Lower lobe of right lung (tissue), 2 donors: ENCODE measurements at regions not wholly inside any gene's neighbourhood (a gene's known extent, or its start where the extent isn't known, plus 50 kb on each side); places are given as distances from the start of the nearest gene placed in this dataset.

Source experiments
- ATAC-seq, 2 donors: fragments of 200-7000 bp; cut with Tn5 transposase; one replicate each; pipeline ENCODE4 v1.9.1; 2020 to 2022; ENCODE audit warnings: mild to moderate bottlenecking in 2 of 2, moderate library complexity in 2 of 2
- DNase-seq: peaks from one replicate; pipeline ENCODE4 v3.0.0-alpha.2; 2020
- H3K27ac ChIP-seq: fragments of 200-600 bp; one replicate; pipeline ENCODE4 v1.8.0; 2022
- H3K27me3 ChIP-seq: fragments of 200-600 bp; one replicate; pipeline ENCODE4 v1.8.0; 2022; ENCODE audit warnings: low read depth
- H3K36me3 ChIP-seq: fragments of 200-600 bp; one replicate; pipeline ENCODE4 v1.8.0; 2022; ENCODE audit warnings: mild to moderate bottlenecking
- H3K4me1 ChIP-seq: fragments of 200-600 bp; one replicate; pipeline ENCODE4 v1.8.0; 2022
- H3K4me3 ChIP-seq: fragments of 200-600 bp; one replicate; pipeline ENCODE4 v1.8.0; 2022; ENCODE audit warnings: mild to moderate bottlenecking
- H3K9me3 ChIP-seq: fragments of 200-600 bp; one replicate; pipeline ENCODE4 v1.8.0; 2022
- intact Hi-C: fragments of 100-400 bp; cut with DNase I; formaldehyde crosslinking; loops from one replicate; pipeline ENCODE4 v1.11.0; 2022
- TF ChIP-seq, protein P1 (sequence below): fragments of 200-600 bp; IDR thresholded peaks from one replicate; pipeline ENCODE4 v1.8.0; 2022; ENCODE audit warnings: antibody characterized with exemption, mild to moderate bottlenecking
- donor health status: DM: no; HTN: yes; CAD: no; lungs with severe emphysema.

DNA sequence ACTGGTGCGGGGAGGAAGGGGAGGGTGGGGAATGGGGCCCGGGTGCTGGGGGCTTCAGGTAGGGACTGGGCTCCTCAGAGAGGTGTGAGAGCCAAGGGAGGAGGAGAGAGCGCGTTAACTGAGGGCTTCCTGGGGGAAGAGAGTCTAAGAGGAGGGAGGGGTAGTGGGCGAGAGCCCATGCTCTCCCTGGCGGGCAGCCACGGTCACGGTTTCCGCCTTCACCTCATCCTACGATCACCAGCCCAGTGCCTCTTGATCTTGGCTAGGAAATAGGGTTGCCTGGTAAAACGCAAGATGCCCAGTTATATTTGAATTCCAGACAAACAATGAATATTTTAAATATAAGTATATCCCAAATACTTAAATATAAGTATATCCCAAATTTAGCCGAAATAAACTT is 60.8 kb upstream of the GRPEL1 start:
- intact Hi-C loops, result no loop called here
- Histone ChIP-seq H3K4me3 (no peak overlapping the region), H3K4me1 (no peaks in the 10 kb centered on the region), H3K9me3 (peaks cover 4% of the 10 kb centered on the region), H3K27ac (no peak overlapping the region), H3K36me3 (no peaks in the 10 kb centered on the region), H3K27me3 (no peaks in the 10 kb centered on the region)
- TF ChIP-seq, protein P1, sequence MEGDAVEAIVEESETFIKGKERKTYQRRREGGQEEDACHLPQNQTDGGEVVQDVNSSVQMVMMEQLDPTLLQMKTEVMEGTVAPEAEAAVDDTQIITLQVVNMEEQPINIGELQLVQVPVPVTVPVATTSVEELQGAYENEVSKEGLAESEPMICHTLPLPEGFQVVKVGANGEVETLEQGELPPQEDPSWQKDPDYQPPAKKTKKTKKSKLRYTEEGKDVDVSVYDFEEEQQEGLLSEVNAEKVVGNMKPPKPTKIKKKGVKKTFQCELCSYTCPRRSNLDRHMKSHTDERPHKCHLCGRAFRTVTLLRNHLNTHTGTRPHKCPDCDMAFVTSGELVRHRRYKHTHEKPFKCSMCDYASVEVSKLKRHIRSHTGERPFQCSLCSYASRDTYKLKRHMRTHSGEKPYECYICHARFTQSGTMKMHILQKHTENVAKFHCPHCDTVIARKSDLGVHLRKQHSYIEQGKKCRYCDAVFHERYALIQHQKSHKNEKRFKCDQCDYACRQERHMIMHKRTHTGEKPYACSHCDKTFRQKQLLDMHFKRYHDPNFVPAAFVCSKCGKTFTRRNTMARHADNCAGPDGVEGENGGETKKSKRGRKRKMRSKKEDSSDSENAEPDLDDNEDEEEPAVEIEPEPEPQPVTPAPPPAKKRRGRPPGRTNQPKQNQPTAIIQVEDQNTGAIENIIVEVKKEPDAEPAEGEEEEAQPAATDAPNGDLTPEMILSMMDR, result no peak
- DNase-seq, result no peak
- no peak for ATAC-seq

DNA sequence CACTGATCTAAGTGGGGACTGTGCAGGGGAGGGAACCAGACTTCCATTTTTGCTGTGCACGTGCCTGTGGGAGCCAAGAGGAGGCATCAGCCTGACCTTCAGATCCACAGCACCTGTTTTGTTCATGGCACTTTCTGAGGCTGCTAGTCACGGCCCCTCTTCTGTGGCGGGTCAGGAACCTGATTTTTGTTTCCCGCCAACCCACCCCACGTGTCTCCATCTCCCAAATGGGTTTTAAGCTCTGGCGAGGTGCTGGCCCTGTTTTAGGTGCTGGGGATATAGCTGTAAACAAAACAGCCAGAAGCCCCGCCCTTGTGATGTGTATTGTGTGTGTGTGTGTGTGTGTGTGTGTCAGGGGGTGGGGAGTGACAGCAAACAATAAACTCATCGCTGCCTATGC is 60.4 kb upstream of the GRPEL1 start:
- Histone ChIP-seq H3K4me1 (no peaks in the 10 kb centered on the region), H3K9me3 (peaks cover 4% of the 10 kb centered on the region), H3K36me3 (no peaks in the 10 kb centered on the region), H3K27me3 (no peaks in the 10 kb centered on the region), H3K4me3 (no peak overlapping the region), H3K27ac (no peak overlapping the region)
- TF ChIP-seq, protein P1, result no peak
- intact Hi-C loops, result no loop called here
- ATAC-seq, result no peak
- no peak for DNase-seq

- H3K9me3 ChIP-seq, result no peaks in the 10 kb centered on the region
- TF ChIP-seq, protein P1, result no peak
- intact Hi-C loops, result no loop called here
- ATAC-seq (no peak), DNase-seq (no peak)
- no peaks in the 10 kb centered on the region for H3K4me1 ChIP-seq
- no peaks in the 10 kb centered on the region for H3K36me3 ChIP-seq
- no peak overlapping the region for H3K4me3 ChIP-seq
- H3K27me3 ChIP-seq, result no peaks in the 10 kb centered on the region
- no peak overlapping the region for H3K27ac ChIP-seq
These were observed 59.7 kb upstream of the GRPEL1 start for GRCh38 chr4:7127576-7127975.

GRCh38 chr4:7126981-7127380 is 59.1 kb upstream of the GRPEL1 start:
- no peaks in the 10 kb centered on the region for H3K4me1 ChIP-seq
- no peaks in the 10 kb centered on the region for H3K27me3 ChIP-seq
- H3K4me3 ChIP-seq, result no peak overlapping the region
- H3K27ac ChIP-seq, result no peak overlapping the region
- intact Hi-C loops, result no loop called here
- TF ChIP-seq, protein P1, result no peak
- DNase-seq (no peak), ATAC-seq (no peak)
- no peaks in the 10 kb centered on the region for H3K9me3 ChIP-seq
- H3K36me3 ChIP-seq, result no peaks in the 10 kb centered on the region

GRCh38 chr4:7124689-7125442 is 57.0 kb upstream of the GRPEL1 start:
- H3K27ac ChIP-seq, result peak overlapping the region; percentile 42
- intact Hi-C loops, result no loop called here

More at GRCh38 chr4:7124689-7125442, 57.0 kb upstream of the GRPEL1 start:
- ATAC-seq, result peak in 1 of 2 donors; percentile 26
- no peak overlapping the region for H3K4me3 ChIP-seq
- TF ChIP-seq, protein P1, result no peak
- H3K36me3 ChIP-seq, result no peaks in the 10 kb centered on the region
- no peak for DNase-seq
- no peaks in the 10 kb centered on the region for H3K4me1 ChIP-seq
- no peaks in the 10 kb centered on the region for H3K27me3 ChIP-seq
- no peaks in the 10 kb centered on the region for H3K9me3 ChIP-seq
